ENCODE measurements at regions not wholly inside any gene's neighbourhood (a gene's known extent, or its start where the extent isn't known, plus 50 kb on each side); places are given as distances from the start of the nearest gene placed in this dataset.

- Mint-ChIP-seq H3K27me3 (ENCODE audit: insufficient read depth, low read depth, poor library complexity) (no peaks in the 10 kb centered on the region), H3K27ac (no peak overlapping the region), H3K4me1 (peaks cover 7% of the 10 kb centered on the region; the same call in 2 of the 3 replicates), H3K36me3 (ENCODE audit: low read depth) (no peaks in the 10 kb centered on the region), H3K9me3 (peaks cover 5% of the 10 kb centered on the region; the same call in 1 of the 3 replicates), H3K4me3 (no peak overlapping the region)
- Histone ChIP-seq H3F3A (replicated peaks; ENCODE audit: low read depth) (no peaks in the 10 kb centered on the region), H2AFZ (no peak overlapping the region), H3K4me2 (no peak overlapping the region), H4K20me1 (replicated peaks; ENCODE audit: insufficient read depth) (no peaks in the 10 kb centered on the region), H3K4me3 (no peak overlapping the region), H3K36me3 (ENCODE audit: insufficient read depth) (no peaks in the 10 kb centered on the region), H3K27ac (ENCODE audit: low read depth) (no peak overlapping the region), H3K9me2 (ENCODE audit: insufficient read depth) (0 out of 2 replicates have a peak, but pooled peaks cover 5% of the 10 kb centered on the region), H3K79me2 (replicated peaks; ENCODE audit: insufficient read depth) (no peaks in the 10 kb centered on the region), H3K4me1 (ENCODE audit: insufficient read depth) (0 out of 2 replicates have a peak, but pooled peaks cover 4% of the 10 kb centered on the region), H3K27me3 (ENCODE audit: insufficient read depth) (no peaks in the 10 kb centered on the region)
- TF ChIP-seq JUNB (IDR thresholded peaks at IDR 0.05; ENCODE audit: unreplicated experiment): no peak
- no peak for TF ChIP-seq NANOG (IDR thresholded peaks at IDR 0.05; ENCODE audit: borderline replicate concordance)
- no peak for TF ChIP-seq STAT1 (IDR thresholded peaks at IDR 0.05; ENCODE audit: unreplicated experiment)
- no peak for TF ChIP-seq CTCF (conservative IDR thresholded peaks at IDR 0.05; ENCODE audit: low read depth in 2 of 2)
- no peak for TF ChIP-seq CREB1 (CRISPR knock-in tag; IDR thresholded peaks at IDR 0.05; ENCODE audit: low read depth)
- no peak for TF ChIP-seq REST (IDR thresholded peaks at IDR 0.05; ENCODE audit: unreplicated experiment)
- TF ChIP-seq ZNF462 (CRISPR knock-in tag; IDR thresholded peaks at IDR 0.05): no peak
- TF ChIP-seq ZNF114 (CRISPR knock-in tag; IDR thresholded peaks at IDR 0.05): no peak
- no peak for TF ChIP-seq ETS1 (IDR thresholded peaks at IDR 0.05)
- no peak for TF ChIP-seq EZH2phosphoT487 (IDR thresholded peaks at IDR 0.05; ENCODE audit: unreplicated experiment)
- no peak for TF ChIP-seq ZNF331 (CRISPR knock-in tag; IDR thresholded peaks at IDR 0.05; ENCODE audit: low read depth)
- TF ChIP-seq POLR2AphosphoS5 (IDR thresholded peaks at IDR 0.05; ENCODE audit: low read depth): no peak
- no peak for TF ChIP-seq EZH2 (IDR thresholded peaks at IDR 0.05; ENCODE audit: low read depth, unreplicated experiment)
- ATAC-seq (no peak), DNase-seq (ENCODE audit: low spot score) (no peak)
Measured at GRCh38 chr11:128374026-128374425, 213.3 kb downstream of the ETS1 start.

Measured in GM23338 (cell line).